GM19023 (cell line): ENCODE measurements at regions not wholly inside any gene's neighbourhood (a gene's known extent, or its start where the extent isn't known, plus 50 kb on each side); places are given as distances from the start of the nearest gene placed in this dataset.
A peak's percentile ranks its signal among the peaks of the same experiment; 100 is the strongest.

Source experiments
- ATAC-seq: cut with Tn5 transposase; IDR thresholded peaks from one replicate; pipeline ENCODE4 v1.9.1; 2021; ENCODE audit warnings: mild to moderate bottlenecking, moderate library complexity; ENCODE audit not compliant: unreplicated experiment

DNA sequence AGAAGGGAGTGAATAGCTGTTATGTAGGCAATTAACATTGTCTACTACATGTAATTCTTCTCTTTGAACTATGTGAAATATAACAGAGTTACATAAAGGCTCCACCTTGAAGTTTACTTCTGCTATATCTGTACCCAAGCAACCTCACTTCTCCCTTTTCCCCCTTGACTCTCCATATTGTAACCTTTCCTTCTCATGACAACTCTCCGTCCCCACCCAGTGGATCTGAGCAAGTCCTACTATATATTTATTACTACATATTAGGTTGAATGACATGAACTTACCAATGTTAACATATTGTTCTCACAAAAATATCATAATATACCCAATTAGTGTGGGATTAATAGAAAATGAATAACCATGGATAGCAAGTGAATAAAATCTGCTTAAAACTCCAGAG lies 93.2 kb upstream of the ATP8A1 start:
- ATAC-seq: peak; percentile 80

GRCh38 chr4:42747971-42748370 lies 91.1 kb upstream of the ATP8A1 start:
- ATAC-seq: no peak

DNA sequence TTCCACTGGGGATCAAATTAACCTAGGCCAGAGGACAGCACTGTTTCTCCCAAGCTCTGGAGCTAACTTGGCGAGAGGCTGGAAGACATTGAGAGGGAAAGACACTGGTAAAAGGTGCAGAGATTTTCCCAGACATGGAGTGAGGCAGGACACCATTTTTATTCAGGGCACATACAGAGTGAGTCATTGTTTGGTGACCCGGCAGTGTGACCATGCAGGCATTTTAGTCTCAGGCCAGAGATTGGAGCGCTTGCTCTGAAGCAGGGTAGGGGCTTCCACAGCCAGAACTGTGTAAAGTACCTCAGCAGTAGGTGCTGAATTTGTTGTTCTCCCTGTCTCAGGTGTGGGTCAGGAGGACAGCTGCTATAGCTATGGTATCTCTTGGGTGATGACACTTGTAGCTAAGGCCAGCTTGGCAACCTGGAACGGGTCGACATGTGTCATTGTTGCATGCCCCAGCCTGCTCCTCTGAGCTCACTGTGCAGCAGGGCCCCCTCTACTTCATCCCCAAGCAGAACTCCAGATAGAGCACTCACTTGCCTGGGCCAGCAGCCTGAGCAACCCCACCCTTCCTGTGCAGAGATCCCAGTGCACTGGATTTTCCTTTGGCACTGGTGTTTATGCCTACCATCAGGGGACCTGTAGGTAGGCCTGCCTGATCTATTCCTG lies 79.8 kb upstream of the ATP8A1 start:
- ATAC-seq: no peak

GRCh38 chr4:42733380-42733779 lies 76.5 kb upstream of the ATP8A1 start:
- ATAC-seq: no peak

DNA sequence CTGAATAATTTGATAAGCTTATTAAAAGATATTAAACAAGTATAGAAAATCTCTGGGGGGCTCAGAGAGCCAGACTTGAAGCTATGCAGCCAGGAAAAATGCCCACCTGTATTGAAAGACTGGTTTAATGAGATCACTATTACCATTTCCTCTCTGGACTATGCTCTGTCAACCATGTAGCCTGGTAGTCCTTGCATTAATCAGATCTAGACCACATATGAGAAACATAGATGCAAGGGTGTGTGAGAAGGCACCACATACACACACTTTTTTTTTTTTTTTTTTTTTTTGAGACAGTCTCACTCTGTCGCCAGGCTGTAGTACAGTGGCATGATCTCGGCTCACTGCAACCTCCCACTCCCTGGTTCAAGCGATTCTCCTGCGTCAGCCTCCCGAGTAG lies 75.9 kb upstream of the ATP8A1 start:
- ATAC-seq: no peak

DNA sequence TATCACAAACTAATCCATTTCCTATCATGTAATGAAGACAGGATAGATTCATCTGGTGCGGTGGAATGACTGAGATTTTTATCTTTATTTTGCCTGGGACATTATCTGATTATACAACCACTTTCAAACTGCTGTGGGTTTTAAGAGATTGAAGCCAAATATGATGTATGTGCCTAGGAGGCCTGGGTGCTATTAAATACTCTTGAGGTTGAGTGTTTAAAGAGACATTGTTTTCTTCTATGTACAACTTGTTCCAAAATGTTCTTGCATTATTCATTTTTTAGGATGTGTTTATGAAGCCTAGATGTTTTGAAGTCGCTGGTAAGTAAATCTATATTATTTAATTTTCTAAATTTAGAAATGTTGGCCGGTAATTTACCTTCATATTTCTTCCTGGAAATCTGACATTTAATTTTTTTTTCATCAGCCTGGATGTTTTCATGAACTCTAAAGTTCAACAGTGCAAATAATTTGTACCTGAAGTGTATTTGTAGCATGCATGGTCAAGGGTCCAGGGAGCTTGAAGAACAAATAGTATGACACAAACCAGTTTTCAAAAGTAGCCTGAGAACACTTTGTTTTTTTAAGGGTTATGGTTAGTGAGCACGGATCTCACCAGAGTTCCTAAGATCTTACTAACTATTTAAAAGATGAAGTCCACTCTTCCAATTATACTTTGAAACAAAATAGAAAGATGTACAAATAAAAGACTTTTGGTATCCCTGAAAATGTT lies 72.8 kb upstream of the ATP8A1 start:
- no peak for ATAC-seq

GRCh38 chr4:42724451-42724850 lies 67.5 kb upstream of the ATP8A1 start:
- no peak for ATAC-seq

GRCh38 chr4:42720533-42720932 lies 63.6 kb upstream of the ATP8A1 start:
- ATAC-seq: no peak

DNA sequence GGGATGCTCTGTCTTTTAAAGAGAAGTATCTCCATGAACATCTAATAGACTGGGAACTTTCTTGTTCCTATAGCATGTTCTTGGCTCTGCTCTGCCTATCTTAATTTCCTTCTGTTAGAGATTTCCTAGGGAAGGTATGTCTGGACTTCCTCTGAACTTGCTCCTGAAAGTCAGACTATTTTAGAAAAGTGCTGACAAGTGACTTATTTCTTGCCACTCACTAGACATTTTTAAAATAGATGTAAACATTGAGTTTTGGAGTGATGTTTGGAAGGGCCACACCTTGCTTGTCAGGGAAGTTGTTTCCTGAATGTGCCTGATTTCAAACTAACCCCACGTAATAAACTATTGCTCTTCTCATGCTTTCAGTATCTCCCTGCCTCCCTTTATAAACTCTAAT lies 62.4 kb upstream of the ATP8A1 start:
- no peak for ATAC-seq

GRCh38 chr4:42718336-42718735 lies 61.4 kb upstream of the ATP8A1 start:
- no peak for ATAC-seq

DNA sequence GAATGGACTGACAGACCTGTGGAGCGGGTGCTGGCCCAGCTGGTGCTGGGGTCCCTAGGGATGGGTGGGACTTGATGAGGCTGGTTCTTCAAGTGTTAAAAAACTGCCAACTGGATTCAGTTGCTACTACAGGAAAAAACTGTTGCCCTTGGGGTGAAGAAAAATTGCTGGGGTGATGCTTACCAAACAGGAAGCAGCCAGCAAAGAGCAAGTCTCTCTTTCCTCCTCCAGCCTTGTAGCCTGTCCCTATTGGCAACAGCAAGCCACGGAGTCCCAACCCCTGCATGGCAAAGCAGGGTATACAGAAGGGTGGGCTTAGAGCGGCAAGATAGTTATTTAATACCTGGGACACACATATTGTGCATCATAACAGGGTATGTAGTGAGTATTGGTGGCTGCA lies 60.1 kb upstream of the ATP8A1 start:
- no peak for ATAC-seq

DNA sequence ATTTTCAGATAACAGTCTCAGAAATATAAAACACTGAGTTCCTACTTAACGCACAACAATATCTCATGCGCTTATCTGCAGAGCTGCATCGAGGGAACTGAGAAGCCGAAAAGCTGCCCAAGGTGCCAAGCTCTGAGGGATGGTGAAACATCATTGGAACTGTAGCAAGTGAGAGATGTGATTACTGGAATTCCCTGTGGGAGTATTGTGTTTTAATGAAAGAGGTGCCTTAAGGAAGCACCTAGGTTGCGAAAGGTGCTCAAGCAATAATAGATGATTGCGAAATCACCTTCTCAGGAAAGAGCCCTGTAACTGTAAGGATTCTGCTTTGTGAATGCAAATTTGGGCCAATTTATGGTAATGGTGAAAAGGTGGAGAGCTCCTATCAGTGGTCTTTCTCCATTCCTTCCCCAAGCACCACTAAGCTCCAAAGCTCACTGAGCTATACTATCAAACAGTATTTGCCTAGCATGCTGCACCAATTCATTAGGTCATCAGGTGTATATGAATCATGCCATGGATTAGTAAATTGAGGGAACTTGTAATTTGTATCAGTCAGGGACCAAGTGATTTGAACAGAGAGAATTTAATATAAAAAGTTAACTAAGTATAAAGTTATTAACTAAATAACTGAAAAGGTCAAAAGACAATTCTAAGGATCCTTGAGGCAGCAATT lies 59.0 kb upstream of the ATP8A1 start:
- ATAC-seq: no peak

GRCh38 chr4:42713391-42713790 lies 56.5 kb upstream of the ATP8A1 start:
- no peak for ATAC-seq

DNA sequence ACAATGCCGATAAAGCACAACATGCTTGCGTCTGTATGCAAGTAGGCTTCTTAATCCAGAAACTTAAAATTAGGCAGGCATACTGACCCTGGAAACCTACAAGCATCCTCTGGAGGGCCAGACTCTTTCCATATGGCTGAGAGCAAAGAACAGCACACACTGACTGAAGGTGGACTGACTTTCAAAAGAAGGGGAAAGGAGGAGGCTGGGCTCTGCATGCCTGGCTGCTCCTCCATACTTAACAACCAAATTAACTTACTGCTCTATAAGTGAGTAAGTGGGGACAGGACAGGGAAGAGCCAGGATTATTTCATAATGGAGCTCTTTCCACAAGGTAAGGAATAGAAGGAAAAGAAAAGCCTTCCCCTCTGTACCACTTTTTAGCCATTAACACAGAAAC lies 55.9 kb upstream of the ATP8A1 start:
- ATAC-seq: no peak

GRCh38 chr4:42711496-42711895 lies 54.6 kb upstream of the ATP8A1 start:
- no peak for ATAC-seq

- no peak for ATAC-seq
These were observed 53.9 kb upstream of the ATP8A1 start for GRCh38 chr4:42710761-42711160.

- no peak for ATAC-seq
These were observed 53.4 kb upstream of the ATP8A1 start for GRCh38 chr4:42710329-42710728.

DNA sequence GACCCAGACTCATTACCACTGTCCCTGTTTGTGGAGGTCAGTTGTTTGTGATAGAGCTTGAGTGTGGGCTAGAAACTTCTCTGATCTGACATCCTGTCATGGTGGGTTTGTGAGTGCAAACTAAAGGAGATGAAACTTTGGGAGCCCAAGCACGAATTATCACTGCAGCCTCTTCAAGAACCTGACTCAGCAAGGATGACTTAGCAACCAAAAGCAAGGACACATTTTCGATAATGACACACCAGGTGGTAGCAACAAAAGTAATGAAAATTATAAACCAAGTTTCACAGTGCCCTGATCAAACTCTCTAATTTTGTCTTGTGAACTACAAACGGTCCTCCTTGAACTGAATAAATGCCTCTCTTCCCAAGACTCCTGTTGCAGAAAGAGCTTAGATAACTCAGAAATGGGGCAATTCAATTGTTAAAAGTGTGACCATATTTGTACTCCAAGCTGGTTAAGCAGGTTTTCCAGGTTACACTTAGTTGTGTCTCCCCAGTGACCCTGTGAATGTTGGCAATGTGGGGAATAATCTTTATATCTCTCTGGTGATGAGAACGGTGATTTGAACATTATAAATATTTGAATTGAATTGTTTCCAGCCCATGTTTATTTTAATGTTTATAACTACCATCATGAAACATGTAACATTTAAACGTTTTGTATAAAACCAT lies 52.6 kb upstream of the ATP8A1 start:
- no peak for ATAC-seq

GRCh38 chr4:42708625-42709024 lies 51.7 kb upstream of the ATP8A1 start:
- no peak for ATAC-seq
